ENCODE measurements at regions not wholly inside any gene's neighbourhood (a gene's known extent, or its start where the extent isn't known, plus 50 kb on each side); places are given as distances from the start of the nearest gene placed in this dataset.

GRCh38 chr10:123355748-123356481, 201.7 kb downstream of the BUB3 start:
- ChIA-PET CTCF (ENCODE audit: partially characterized antibody) (interaction anchor here (1.1 kb wide), 1 partner anchor 120 kb away, joined by 3 read pairs; no protein-coding TSS in a partner anchor), POLR2A (ENCODE audit: partially characterized antibody) (no interaction called here)
- Histone ChIP-seq H3K4me2 (ENCODE audit: insufficient read depth in 1 of 2, low read depth in 2 of 2, low read length in 2 of 2) (no peak overlapping the region), H3K27ac (ENCODE audit: low read depth, low read length) (no peak overlapping the region), H3K27me3 (replicated peaks in 1 of 4; ENCODE audit: control insufficient read depth in 3 of 4, extremely low read depth in 1 of 4, insufficient read depth in 3 of 4, low read length in 3 of 4) (no peaks in the 10 kb centered on the region; a peak in 2 of 7 replicates), H2BK5ac (ENCODE audit: low read depth, low read length) (no peak overlapping the region), H3K18ac (ENCODE audit: extremely low read depth, low read length) (no peak overlapping the region; the same call in 1 of the 2 replicates), H3K4ac (replicated peaks; ENCODE audit: insufficient read length, low read depth, low read length) (no peak overlapping the region), H3K56ac (replicated peaks; ENCODE audit: insufficient read length, low read depth, low read length) (no peak overlapping the region), H2AFZ (ENCODE audit: low read length) (no peak overlapping the region), H4K5ac (ENCODE audit: insufficient read length, low read depth, low read length) (no peak overlapping the region), H2BK120ac (replicated peaks; ENCODE audit: low read depth, low read length) (no peak overlapping the region), H2BK20ac (ENCODE audit: low read length) (no peak overlapping the region), H3K4me3 (ENCODE audit: extremely low read depth in 1 of 4, insufficient read depth in 2 of 4, low read depth in 3 of 4, low read length in 4 of 4) (no peak overlapping the region), H3K23me2 (ENCODE audit: low read depth, low read length) (no peaks in the 10 kb centered on the region), H3K14ac (ENCODE audit: insufficient read length) (no peak overlapping the region), H3K79me2 (ENCODE audit: control insufficient read depth in 1 of 2, insufficient read depth in 2 of 2, low read length in 2 of 2) (no peaks in the 10 kb centered on the region), H2AK5ac (ENCODE audit: low read depth, low read length) (no peak overlapping the region), H2BK12ac (ENCODE audit: low read depth, low read length) (no peak overlapping the region), H4K8ac (ENCODE audit: extremely low read depth, insufficient read depth, low read length) (no peak overlapping the region), H3K79me1 (ENCODE audit: low read depth, low read length) (no peaks in the 10 kb centered on the region), H2BK15ac (ENCODE audit: low read length) (no peak overlapping the region), H3K36me3 (ENCODE audit: control insufficient read depth in 2 of 4, insufficient read depth in 4 of 4, low read length in 3 of 4) (no peaks in the 10 kb centered on the region), H3K9me3 (ENCODE audit: insufficient read depth in 2 of 2, low read depth in 1 of 2, low read length in 1 of 2) (no peaks in the 10 kb centered on the region), H4K91ac (replicated peaks; ENCODE audit: insufficient read length, low read length) (no peak overlapping the region), H4K20me1 (replicated peaks in 1 of 2; ENCODE audit: control insufficient read depth in 1 of 2, insufficient read depth in 2 of 2, low read length in 2 of 2) (no peaks in the 10 kb centered on the region), H3K23ac (ENCODE audit: insufficient read length) (no peak overlapping the region), H3K4me1 (replicated peaks in 1 of 4; ENCODE audit: control insufficient read depth in 3 of 4, insufficient read depth in 4 of 4, low read length in 3 of 4) (peaks cover 0 to 5% (median 0%) of the 10 kb centered on the region in 4 experiments; a peak in 5 of 7 replicates), H3K9ac (replicated peaks in 1 of 4; ENCODE audit: extremely low read depth in 1 of 4, low read depth in 3 of 4, low read length in 3 of 4) (no peak overlapping the region)
- no peak for FAIRE-seq
- no peak for DNase-seq (ENCODE audit: low read depth in 1 of 2, low spot score in 2 of 2)
- 76% methylated on average over 6 of the region's 6 CpGs; no CpG with 5 or more reads in 1 of the 2 experiments for WGBS, 2 experiments (ENCODE audit: extremely low coverage in 1 of 2, insufficient coverage in 1 of 2, insufficient read length in 1 of 2, insufficient replicate concordance in 2 of 2, low coverage in 1 of 2, low lambda C conversion rate in 2 of 2, missing lambda C conversion rate in 1 of 2)

All from H1 (cell line).